HEK293 (cell line): ENCODE measurements at regions not wholly inside any gene's neighbourhood (a gene's known extent, or its start where the extent isn't known, plus 50 kb on each side); places are given as distances from the start of the nearest gene placed in this dataset.

Experiments used
- CTCF ChIA-PET: fragments of 350-600 bp; formaldehyde crosslinking; extraction: SDS; loops from one replicate; lab custom pipeline; 2021; ENCODE audit warnings: antibody characterized with exemption; lab: Yijun Ruan, JAX
- POLR2A ChIA-PET: fragments of 300-600 bp; formaldehyde crosslinking; extraction: SDS; loops from one replicate; lab custom pipeline; 2020; ENCODE audit warnings: antibody characterized with exemption, inconsistent platforms; lab: Yijun Ruan, JAX
- H3K27ac ChIP-seq: fragments of 200-500 bp; sonication (Bioruptor generic); 2 replicates; pipeline ENCODE4 v1.5.1; 2014; ENCODE audit warnings: low read depth, low read length, control low read depth, inconsistent platforms; ENCODE audit errors: extremely low read depth
- H3K36me3 ChIP-seq, 2 experiments: fragments of 200-500 bp in 1 of 2; sonication (Bioruptor generic) in 1 of 2; 1 replicate in 1 of 2; 2 replicates in 1 of 2; pipeline ENCODE4 v1.5.1; 2014 to 2017; ENCODE audit warnings: inconsistent platforms in 2 of 2, low read length in 2 of 2; ENCODE audit not compliant: control insufficient read depth in 2 of 2, insufficient read depth in 1 of 2
- H3K4me1 ChIP-seq: fragments of 200-500 bp; sonication (Bioruptor generic); 2 replicates; pipeline ENCODE4 v1.5.1; 2014; ENCODE audit warnings: mild to moderate bottlenecking, low read length, inconsistent platforms; ENCODE audit not compliant: control insufficient read depth, insufficient read depth
- H3K4me3 ChIP-seq: 2 replicates; pipeline ENCODE4 v1.5.1; 2011; ENCODE audit warnings: low read depth, mild to moderate bottlenecking, control low read depth, low read length, moderate library complexity
- H3K9me3 ChIP-seq: fragments of 200-500 bp; sonication (Bioruptor generic); 2 replicates; pipeline ENCODE4 v1.5.1; 2014; ENCODE audit warnings: low read depth, low read length, inconsistent platforms; ENCODE audit not compliant: control insufficient read depth, insufficient read depth
- ATF2 ChIP-seq: fragments of 450-650 bp; formaldehyde crosslinking; IDR thresholded peaks from 2 replicates; pipeline ENCODE4 v1.5.1; 2016; ENCODE audit warnings: missing biosample characterization, missing genetic modification characterization, low read depth
- CTCF ChIP-seq: fragments of 450-650 bp; formaldehyde crosslinking; IDR thresholded peaks from 2 replicates; pipeline ENCODE4 v1.5.1; 2016; ENCODE audit warnings: missing biosample characterization, missing genetic modification characterization
- EGR2 ChIP-seq: fragments of 450-650 bp; formaldehyde crosslinking; IDR thresholded peaks from 2 replicates; pipeline ENCODE4 v1.5.1; 2016; ENCODE audit warnings: low read depth, missing biosample characterization, missing genetic modification characterization
- MEIS1 ChIP-seq: sonication (generic); formaldehyde crosslinking; IDR thresholded peaks from 2 replicates; pipeline ENCODE4 v1.8.1; 2022; ENCODE audit warnings: missing genetic modification reagents, mild to moderate bottlenecking, borderline replicate concordance
- MZF1 ChIP-seq: fragments of 450-650 bp; formaldehyde crosslinking; IDR thresholded peaks from 2 replicates; pipeline ENCODE4 v1.5.1; 2017; ENCODE audit warnings: missing biosample characterization, missing genetic modification characterization, borderline replicate concordance
- REST ChIP-seq: fragments of 450-650 bp; formaldehyde crosslinking; IDR thresholded peaks from 2 replicates; pipeline ENCODE4 v1.5.1; 2016; ENCODE audit warnings: missing biosample characterization, missing genetic modification characterization
- SP3 ChIP-seq: fragments of 450-650 bp; formaldehyde crosslinking; IDR thresholded peaks from 2 replicates; pipeline ENCODE4 v1.5.1; 2016; ENCODE audit warnings: missing biosample characterization, missing genetic modification characterization
- SP7 ChIP-seq: fragments of 450-650 bp; formaldehyde crosslinking; IDR thresholded peaks from 2 replicates; pipeline ENCODE4 v1.5.1; 2016; ENCODE audit warnings: missing biosample characterization, missing genetic modification characterization
- ZBTB17 ChIP-seq: fragments of 450-650 bp; formaldehyde crosslinking; IDR thresholded peaks from 2 replicates; pipeline ENCODE4 v1.5.1; 2016; ENCODE audit warnings: missing biosample characterization, missing genetic modification characterization
- ZBTB48 ChIP-seq: fragments of 450-650 bp; formaldehyde crosslinking; IDR thresholded peaks from 2 replicates; pipeline ENCODE4 v1.5.1; 2016; ENCODE audit warnings: missing biosample characterization, missing genetic modification characterization
- ZNF24 ChIP-seq: fragments of 450-650 bp; formaldehyde crosslinking; IDR thresholded peaks from 2 replicates; pipeline ENCODE4 v1.5.1; 2016; ENCODE audit warnings: missing biosample characterization, missing genetic modification characterization
- ZNF248 ChIP-seq: fragments of 450-650 bp; formaldehyde crosslinking; IDR thresholded peaks from 2 replicates; pipeline ENCODE4 v1.5.1; 2017; ENCODE audit warnings: missing biosample characterization, missing genetic modification characterization
- ZNF350 ChIP-seq: fragments of 450-650 bp; formaldehyde crosslinking; IDR thresholded peaks from 2 replicates; pipeline ENCODE4 v1.5.0; 2017; ENCODE audit warnings: missing biosample characterization, mild to moderate bottlenecking, missing genetic modification characterization
- ZNF391 ChIP-seq: fragments of 450-650 bp; formaldehyde crosslinking; IDR thresholded peaks from 2 replicates; pipeline ENCODE4 v1.5.1; 2016; ENCODE audit warnings: low read depth, missing biosample characterization, missing genetic modification characterization, borderline replicate concordance
- ZNF398 ChIP-seq: fragments of 450-650 bp; formaldehyde crosslinking; IDR thresholded peaks from 2 replicates; pipeline ENCODE4 v1.5.1; 2017; ENCODE audit warnings: missing biosample characterization, missing genetic modification characterization
- ZNF423 ChIP-seq: fragments of 450-650 bp; formaldehyde crosslinking; IDR thresholded peaks from 2 replicates; pipeline ENCODE4 v1.5.1; 2016; ENCODE audit warnings: missing biosample characterization, missing genetic modification characterization
- ZNF560 ChIP-seq: fragments of 450-650 bp; formaldehyde crosslinking; IDR thresholded peaks from 2 replicates; pipeline ENCODE4 v1.5.1; 2017; ENCODE audit warnings: missing biosample characterization, missing genetic modification characterization, borderline replicate concordance
- ZNF626 ChIP-seq: fragments of 450-650 bp; sonication (Bioruptor Pico); formaldehyde crosslinking; IDR thresholded peaks from 2 replicates; pipeline ENCODE4 v1.5.1; 2018; ENCODE audit warnings: missing biosample characterization, missing genetic modification characterization, inconsistent platforms
- ZNF639 ChIP-seq: fragments of 450-650 bp; formaldehyde crosslinking; IDR thresholded peaks from 2 replicates; pipeline ENCODE4 v1.5.1; 2016; ENCODE audit warnings: missing biosample characterization, missing genetic modification characterization
- ZNF785 ChIP-seq: fragments of 450-650 bp; formaldehyde crosslinking; IDR thresholded peaks from 2 replicates; pipeline ENCODE4 v1.5.1; 2016; ENCODE audit warnings: missing biosample characterization, missing genetic modification characterization
- ZSCAN30 ChIP-seq: fragments of 450-650 bp; IDR thresholded peaks from 2 replicates; pipeline ENCODE4 v1.5.1; 2018; ENCODE audit warnings: missing biosample characterization, mild to moderate bottlenecking, missing genetic modification characterization, moderate library complexity
- ZXDB ChIP-seq: fragments of 450-650 bp; formaldehyde crosslinking; IDR thresholded peaks from 2 replicates; pipeline ENCODE4 v1.5.1; 2016; ENCODE audit warnings: missing biosample characterization, missing genetic modification characterization

- TF ChIP-seq ZNF560 (tag by site-specific recombination), result no peak
- TF ChIP-seq, all 188 proteins: peak for 0
Measured at GRCh38 chr5:89273289-89273688, 390.3 kb upstream of the MEF2C start (continued).

GRCh38 chr5:89270901-89271300, 387.9 kb upstream of the MEF2C start:
- TF ChIP-seq EGR2 (no peak), ZNF248 (tag by site-specific recombination) (no peak), ZNF626 (tag by site-specific recombination) (no peak), ZNF423 (tag by site-specific recombination) (no peak), REST (tag by site-specific recombination) (no peak), SP7 (tag by site-specific recombination) (no peak), ZBTB48 (tag by site-specific recombination) (no peak)
- ChIA-PET CTCF (no interaction called here), POLR2A (no interaction called here)
- no peaks in the 10 kb centered on the region for H3K36me3 ChIP-seq
- H3K27ac ChIP-seq, result no peak overlapping the region
- H3K4me3 ChIP-seq, result no peak overlapping the region
- no peaks in the 10 kb centered on the region for H3K4me1 ChIP-seq
- no peaks in the 10 kb centered on the region for H3K9me3 ChIP-seq

- CTCF ChIA-PET, result no interaction called here
- no peak for TF ChIP-seq MZF1
- no peak for TF ChIP-seq CTCF (tag by site-specific recombination)
- no peak for TF ChIP-seq SP3 (tag by site-specific recombination)
- no peak for TF ChIP-seq ZBTB17
- TF ChIP-seq ZNF391, result no peak
- TF ChIP-seq MEIS1 (CRISPR knock-in tag), result no peak
- no peak for TF ChIP-seq ZXDB (tag by site-specific recombination)
- TF ChIP-seq ZSCAN30, result no peak
- TF ChIP-seq, all 188 proteins: peak for 0
- Histone ChIP-seq H3K36me3 (no peaks in the 10 kb centered on the region), H3K4me1 (no peaks in the 10 kb centered on the region), H3K4me3 (no peak overlapping the region), H3K9me3 (no peaks in the 10 kb centered on the region), H3K27ac (no peak overlapping the region)
- POLR2A ChIA-PET, result no interaction called here
Measured at GRCh38 chr5:89269721-89270120, 386.7 kb upstream of the MEF2C start.

- Histone ChIP-seq H3K4me3 (no peak overlapping the region), H3K4me1 (no peaks in the 10 kb centered on the region), H3K9me3 (no peaks in the 10 kb centered on the region), H3K36me3 (no peaks in the 10 kb centered on the region), H3K27ac (no peak overlapping the region)
- ChIA-PET CTCF (no interaction called here), POLR2A (no interaction called here)
- TF ChIP-seq ZNF560 (tag by site-specific recombination) (no peak), ZBTB48 (tag by site-specific recombination) (no peak), ZNF785 (tag by site-specific recombination) (no peak), ZNF639 (tag by site-specific recombination) (no peak), SP3 (tag by site-specific recombination) (no peak), ZNF350 (tag by site-specific recombination) (no peak), ZNF398 (tag by site-specific recombination) (no peak), ZNF24 (no peak), ATF2 (tag by site-specific recombination) (no peak)
Measured at GRCh38 chr5:89268460-89268859, 385.5 kb upstream of the MEF2C start.
